Activated gamma-delta T cell treated with Interleukin-2 at 50 U/mL for 16 hours (primary cell): ENCODE measurements at regions not wholly inside any gene's neighbourhood (a gene's known extent, or its start where the extent isn't known, plus 50 kb on each side); places are given as distances from the start of the nearest gene placed in this dataset.

ENCODE experiments used
- DNase-seq: peaks from one replicate; pipeline ENCODE4 v3.0.0-alpha.2; 2020

- DNase-seq: no peak
Observed at GRCh38 chr5:74277418-74277817, 363.1 kb downstream of the ENC1 start.

- DNase-seq: no peak
Observed at GRCh38 chr5:74275171-74275992, 365.1 kb downstream of the ENC1 start.

GRCh38 chr5:74274326-74274725, 366.2 kb downstream of the ENC1 start:
- DNase-seq: no peak

DNA sequence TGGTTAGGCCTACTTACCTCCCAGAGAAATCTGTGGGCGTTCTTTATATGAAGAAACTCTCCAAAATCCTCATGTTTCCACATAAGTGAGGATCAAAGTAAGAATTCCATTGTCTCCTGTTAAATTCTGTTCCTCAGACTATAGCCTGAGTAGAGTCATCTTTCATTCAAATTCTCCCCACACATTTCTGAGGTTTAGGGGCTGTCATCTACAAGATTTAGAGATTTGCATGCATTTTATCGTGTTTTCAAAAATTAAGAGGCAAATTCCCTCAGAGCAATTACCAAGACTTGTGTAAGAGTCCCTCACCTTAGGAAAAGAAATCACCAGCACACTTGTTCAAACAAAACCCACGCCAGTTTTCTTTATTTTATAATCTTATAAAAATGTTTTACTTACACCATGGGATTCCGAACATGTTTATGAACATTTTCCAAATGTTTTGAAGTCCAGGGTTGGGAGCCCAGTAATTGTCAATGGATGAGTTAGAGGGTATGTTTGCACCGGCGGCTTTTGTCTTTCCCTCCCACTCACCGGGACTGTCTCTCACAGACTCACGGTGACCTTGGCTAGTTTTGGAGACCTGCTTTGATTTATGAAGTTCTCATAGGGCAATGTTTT, 367.6 kb downstream of the ENC1 start:
- DNase-seq: no peak

GRCh38 chr5:74272024-74272775, 368.3 kb downstream of the ENC1 start:
- no peak for DNase-seq

DNA sequence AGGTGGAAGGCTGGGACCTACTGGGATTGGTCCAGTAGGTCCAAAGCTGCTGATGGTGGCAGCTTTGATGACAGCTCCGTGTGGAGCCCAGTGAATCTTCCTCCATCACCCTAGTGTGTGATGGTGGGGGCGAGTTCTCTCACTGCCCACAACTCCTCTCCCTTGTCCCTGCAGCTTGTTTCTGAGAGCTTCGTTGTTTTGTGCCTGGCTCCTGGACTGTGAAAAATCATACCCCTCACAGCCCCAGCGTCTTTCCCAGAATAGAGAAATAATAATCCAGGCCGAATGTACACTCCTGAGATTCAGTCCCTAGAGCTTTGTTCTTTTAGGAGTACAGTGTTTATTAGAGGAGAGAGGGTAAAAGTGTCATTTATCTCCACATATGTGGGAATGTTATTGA, 372.2 kb downstream of the ENC1 start:
- DNase-seq: no peak

GRCh38 chr5:74266836-74267235, 373.7 kb downstream of the ENC1 start:
- DNase-seq: no peak

DNA sequence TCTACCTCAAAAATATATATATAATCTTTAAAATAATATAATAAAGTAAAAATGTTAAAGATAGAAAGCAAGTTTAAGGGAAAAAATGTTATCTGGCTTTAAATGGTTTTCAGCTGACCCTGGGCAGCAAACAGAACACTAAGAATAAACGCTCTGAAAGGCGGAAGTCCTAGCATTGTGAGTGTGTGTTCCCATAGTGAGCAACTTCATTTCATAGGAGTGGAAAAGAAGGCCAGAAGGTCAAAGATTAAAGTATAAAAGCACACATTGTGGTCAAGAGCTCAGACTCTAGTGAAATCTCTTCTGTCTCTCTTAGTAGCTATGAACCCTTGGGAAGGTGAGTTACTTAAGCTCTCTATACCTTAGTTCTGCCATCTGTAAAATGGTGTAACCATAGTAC, 374.4 kb downstream of the ENC1 start:
- no peak for DNase-seq

- no peak for DNase-seq
Observed at GRCh38 chr5:74262544-74263207, 377.9 kb downstream of the ENC1 start.

DNA sequence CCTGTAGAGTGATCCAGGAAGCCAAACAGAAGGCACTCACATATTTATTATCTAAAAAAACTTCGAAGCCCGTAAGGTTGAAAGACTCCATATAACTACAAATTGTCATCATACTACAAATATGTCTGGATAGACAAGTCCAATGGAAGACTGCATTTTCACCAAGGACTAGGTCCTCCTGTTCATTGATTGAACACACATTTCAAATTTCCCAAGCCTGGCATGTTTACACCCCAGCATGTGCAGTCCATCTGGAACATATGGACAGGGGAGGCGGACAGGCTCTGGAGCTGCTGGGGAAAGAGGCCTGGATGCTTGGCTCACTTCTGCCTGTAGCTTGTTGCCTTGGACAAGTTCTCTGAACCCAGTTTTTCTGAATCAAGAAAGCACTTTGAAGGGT, 378.7 kb downstream of the ENC1 start:
- no peak for DNase-seq

- no peak for DNase-seq
Observed at GRCh38 chr5:74261421-74261820, 379.1 kb downstream of the ENC1 start.

DNA sequence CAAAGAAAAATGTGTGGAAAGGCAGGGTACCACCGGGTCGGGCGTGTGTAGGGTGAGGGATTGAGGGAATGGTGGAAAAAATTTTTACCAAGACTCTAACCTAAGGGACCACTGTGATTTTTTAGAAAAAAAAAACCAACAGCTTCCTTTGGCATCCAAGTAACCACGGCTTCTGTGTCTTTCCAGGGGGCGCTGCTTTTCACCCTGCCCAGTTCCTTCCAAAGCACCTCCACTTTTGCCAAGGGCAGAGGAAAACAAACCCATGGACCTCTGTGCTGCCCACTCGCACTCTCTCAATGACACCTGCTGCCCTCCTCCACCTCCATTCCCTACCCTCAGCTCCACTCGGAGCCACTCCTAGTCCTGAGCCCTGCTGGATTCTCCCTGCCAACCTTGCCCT, 381.0 kb downstream of the ENC1 start:
- DNase-seq: no peak

GRCh38 chr5:74258314-74258665, 382.2 kb downstream of the ENC1 start:
- no peak for DNase-seq

DNA sequence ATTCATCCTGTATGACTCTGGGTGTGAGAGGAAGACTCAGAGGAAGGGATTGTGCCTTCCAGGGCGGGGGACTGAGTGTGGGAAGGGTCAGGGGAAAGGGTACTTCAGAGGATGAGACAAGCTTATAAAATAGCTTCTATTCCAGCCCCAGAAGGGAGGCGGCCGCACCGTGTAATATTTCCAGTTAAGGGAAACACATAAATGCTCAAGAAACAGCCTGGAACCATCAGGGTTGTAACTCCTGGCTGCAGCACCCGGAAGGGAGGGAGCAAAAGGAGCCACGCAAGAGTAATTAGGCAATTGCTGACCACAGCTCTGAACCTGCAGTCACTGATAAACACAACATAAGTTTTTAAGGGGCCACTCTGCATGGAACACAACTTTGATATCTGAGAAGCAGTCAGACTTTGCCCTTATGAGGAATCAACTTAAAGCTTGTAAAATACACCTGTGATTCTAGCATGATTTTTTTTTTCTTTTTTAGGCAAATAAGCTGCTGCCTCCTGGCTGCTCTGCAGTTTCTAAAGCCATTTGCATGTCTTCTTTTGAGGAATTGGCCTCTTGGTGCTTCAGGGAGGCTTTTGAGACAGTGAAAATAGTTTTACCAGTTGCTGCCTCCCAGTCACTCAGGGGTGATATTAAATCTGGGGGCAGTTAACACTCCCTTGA, 382.7 kb downstream of the ENC1 start:
- DNase-seq: no peak

DNA sequence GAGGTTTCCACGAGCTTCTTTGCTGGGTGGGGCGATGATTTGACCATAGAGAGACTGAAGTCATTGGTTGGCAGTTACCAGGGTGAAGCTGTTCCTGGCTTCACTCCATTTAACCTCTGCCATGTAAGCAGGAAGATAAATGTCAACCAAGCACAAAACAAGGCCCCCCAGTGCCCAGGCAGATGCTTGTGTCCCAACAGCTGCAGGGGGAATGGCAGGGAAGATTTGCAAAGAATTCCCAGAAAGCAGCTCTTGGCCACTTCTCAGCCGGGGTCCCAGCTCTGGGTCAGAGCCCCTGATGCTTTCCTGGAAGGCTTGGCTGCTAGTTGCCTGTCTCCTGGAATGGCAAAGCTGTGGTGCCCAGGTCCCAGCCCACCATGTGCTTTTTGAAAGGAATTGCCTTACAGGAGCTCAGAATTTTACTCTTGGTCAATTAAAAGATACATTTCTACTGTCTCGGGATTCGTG, 383.4 kb downstream of the ENC1 start:
- no peak for DNase-seq

DNA sequence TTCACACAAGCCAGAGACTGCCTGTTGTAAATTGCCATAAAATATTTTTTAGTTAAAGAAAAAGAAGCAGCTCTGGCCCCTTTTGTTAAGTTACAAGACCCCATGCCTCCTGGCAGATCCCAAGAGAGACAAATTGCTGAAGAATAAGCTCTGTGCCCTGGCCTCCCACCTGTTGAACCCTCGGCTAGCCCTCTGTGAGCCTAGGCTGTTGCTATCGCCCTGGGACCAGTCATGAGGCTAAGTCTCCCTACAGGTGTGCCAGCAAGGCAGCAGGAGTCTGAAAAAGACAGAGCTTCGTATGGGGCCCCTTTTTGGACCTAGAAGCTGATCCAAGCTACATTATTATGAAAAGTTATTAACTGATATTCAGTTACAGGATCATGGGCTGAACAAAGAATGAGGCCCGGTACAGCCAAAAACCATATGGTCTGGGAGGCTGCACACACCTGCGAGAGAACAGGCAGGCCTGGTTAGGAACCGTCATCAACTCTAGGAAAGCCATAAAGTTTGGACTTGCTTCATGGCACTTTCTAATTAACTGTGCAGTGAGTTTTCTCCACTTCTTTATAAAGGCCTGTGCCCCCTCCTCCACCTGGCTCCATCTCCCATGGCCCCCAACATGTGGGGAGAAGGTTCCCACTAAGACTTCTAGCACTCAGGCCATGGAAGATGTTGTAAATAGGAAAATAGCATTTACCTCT, 384.7 kb downstream of the ENC1 start:
- DNase-seq: no peak

DNA sequence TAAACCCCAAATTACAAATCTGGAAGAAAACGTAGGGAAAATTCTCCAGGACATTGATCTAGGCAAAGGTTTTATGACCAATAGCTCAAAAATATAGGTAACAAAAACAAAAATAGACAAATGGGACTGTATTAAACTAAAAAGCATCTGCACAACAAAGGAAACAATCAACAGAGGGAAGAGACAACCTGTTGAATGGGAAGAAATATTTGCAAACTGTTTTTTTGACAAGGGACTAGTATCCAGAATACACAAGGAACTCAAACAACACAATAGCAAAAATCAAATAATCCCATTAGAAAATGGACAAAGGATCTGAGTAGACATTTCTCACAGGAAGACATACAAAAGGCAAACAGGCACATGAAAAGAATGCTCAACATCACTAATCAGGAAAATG, 386.3 kb downstream of the ENC1 start:
- no peak for DNase-seq

GRCh38 chr5:74252044-74252443, 388.5 kb downstream of the ENC1 start:
- DNase-seq: no peak

DNA sequence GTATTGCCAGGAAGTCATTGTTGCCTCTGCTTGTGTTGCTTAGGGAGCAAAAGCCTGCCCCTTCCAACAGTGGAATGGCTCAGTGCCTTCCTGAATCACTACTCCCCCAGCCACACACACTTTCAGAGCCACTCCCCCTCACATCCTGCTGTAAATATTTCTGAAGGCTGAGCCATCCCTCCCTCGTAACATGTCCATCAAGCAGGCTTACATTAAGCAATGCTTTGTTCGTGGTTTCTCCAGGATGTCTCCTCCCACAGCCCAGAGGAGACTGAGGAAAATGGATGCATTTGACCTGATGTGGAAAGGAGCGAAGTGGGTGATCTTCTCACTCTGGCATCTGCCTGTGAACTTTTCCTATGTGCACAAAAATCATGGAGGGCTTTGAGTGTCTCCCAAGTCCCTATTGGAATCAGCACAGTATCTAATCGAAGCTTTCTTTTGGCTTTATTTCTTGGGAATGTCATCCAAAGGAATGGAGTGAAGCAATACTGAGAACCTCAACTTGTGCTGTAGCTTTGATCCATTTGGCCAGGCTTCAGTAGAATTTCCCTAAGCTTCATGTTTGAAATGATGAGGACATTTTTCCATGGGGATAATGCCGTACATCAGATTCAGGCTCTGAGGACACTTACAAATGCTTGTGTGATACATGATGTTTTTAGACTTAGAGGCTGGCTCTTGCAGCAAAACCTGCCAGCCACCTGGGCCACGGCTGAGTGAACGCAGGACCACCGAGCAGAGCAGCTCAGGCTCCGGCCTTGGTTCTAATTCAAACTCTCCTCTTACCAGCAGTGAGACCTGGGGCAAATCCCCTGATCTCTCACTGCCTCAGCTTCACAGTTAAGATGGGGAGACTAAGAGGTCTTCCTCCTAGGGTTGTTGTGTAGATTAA, 389.1 kb downstream of the ENC1 start:
- DNase-seq: no peak

DNA sequence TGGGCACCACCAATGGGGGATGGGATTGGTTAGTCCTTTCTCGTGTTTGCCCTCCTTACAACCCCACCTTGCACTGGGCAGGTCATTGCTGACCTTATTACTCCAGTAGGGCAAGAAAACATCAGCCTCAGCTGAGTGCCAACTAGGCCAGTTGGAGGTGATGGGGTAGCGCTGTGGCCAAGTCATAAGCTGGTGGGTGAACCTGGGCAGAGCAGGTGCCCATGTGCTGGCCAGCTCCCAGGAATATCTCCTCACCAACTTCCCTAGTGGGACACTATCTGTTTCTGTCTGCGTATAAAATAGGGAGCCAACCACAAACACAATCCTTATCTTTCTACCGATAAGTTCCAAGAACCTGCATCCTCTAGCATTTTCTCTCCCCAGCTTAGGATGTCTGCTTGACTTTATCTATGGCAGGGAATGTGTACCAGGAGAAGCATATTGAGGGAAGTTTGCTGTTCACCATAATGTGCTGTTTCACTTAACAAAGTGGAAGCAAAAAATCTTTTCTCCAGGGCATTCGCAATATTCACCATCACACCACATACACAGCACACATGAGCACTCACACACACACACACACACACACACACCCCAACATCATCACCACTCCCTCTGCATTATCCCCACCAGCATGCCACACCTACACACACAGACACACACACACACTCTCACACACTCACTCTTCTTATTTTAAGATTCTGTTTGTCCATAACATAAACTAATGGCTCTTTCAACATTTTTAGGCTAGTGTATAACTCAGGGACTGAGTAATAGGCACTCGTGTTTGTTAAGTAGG, 390.0 kb downstream of the ENC1 start:
- DNase-seq: no peak
